ENCODE measurements at regions not wholly inside any gene's neighbourhood (a gene's known extent, or its start where the extent isn't known, plus 50 kb on each side); places are given as distances from the start of the nearest gene placed in this dataset.

GRCh38 chr1:59223198-59223597, 73.7 kb upstream of the FGGY start:
- DNase-seq, result no peak

GRCh38 chr1:59223989-59224634, 72.8 kb upstream of the FGGY start:
- DNase-seq, result no peak

GRCh38 chr1:59225594-59226316, 71.1 kb upstream of the FGGY start:
- no peak for DNase-seq

GRCh38 chr1:59229138-59229537, 67.8 kb upstream of the FGGY start:
- no peak for DNase-seq

- DNase-seq, result no peak
Observed at GRCh38 chr1:59230622-59231021, 66.3 kb upstream of the FGGY start.

- no peak for DNase-seq
Observed at GRCh38 chr1:59232216-59232615, 64.7 kb upstream of the FGGY start.

- no peak for DNase-seq
Observed at GRCh38 chr1:59233444-59233843, 63.5 kb upstream of the FGGY start.

GRCh38 chr1:59236721-59237545, 60.0 kb upstream of the FGGY start:
- peak; percentile 34 for DNase-seq

- DNase-seq, result peak; percentile 17
Observed at GRCh38 chr1:59237900-59238299, 59.0 kb upstream of the FGGY start.

- no peak for DNase-seq
Observed at GRCh38 chr1:59238333-59238934, 58.5 kb upstream of the FGGY start.

- DNase-seq, result no peak
Observed at GRCh38 chr1:59238993-59239392, 57.9 kb upstream of the FGGY start.

GRCh38 chr1:59241909-59242308, 55.0 kb upstream of the FGGY start:
- no peak for DNase-seq

- no peak for DNase-seq
Observed at GRCh38 chr1:59242370-59242769, 54.5 kb upstream of the FGGY start.

- no peak for DNase-seq
Observed at GRCh38 chr1:59243550-59243949, 53.3 kb upstream of the FGGY start.

GRCh38 chr1:59243978-59244377, 52.9 kb upstream of the FGGY start:
- DNase-seq, result no peak

- no peak for DNase-seq
Observed at GRCh38 chr1:59244891-59245290, 52.0 kb upstream of the FGGY start.

All from dermis blood vessel endothelial cell (primary cell).